ENCODE measurements at regions not wholly inside any gene's neighbourhood (a gene's known extent, or its start where the extent isn't known, plus 50 kb on each side); places are given as distances from the start of the nearest gene placed in this dataset.

DNA sequence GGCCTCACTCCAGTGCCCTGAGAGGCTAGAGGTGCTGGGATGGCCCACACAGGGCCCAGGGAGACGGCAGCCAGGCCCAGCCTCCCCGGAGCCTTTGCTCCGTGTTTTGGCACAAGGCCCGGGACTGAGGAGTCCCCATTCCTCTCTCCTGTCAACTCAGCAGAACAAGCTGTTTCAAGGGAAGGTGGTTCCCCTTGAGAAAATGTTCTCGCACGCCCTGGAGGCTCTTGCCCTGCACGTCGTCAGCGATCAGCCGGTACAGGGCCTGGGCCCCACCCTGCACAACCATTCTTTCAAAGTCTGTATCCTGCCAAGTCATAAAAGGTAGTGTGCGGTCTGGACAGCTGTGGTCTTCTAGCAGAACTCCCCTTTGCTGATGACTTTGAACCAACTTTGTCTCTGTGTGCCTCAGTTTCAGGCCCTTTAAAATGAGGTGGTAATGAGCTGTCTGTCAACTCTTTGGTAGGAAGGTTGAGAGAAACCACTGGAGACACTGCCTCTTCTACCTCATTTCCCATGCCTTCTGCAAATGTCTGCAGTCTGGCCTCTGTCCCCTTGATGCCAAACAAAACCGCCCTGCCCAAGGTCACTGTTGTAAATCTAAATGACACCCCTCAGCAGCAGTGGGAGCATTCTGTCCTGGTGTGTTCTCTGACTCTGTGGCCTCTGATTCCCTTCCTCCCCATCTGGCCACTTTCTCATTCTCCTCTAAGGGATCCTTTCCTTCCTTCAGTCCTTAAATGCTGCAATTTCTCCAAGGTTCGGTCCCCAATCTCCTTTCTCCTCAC is 138.6 kb upstream of the JUN start:
- TF ChIP-seq, protein P1, sequence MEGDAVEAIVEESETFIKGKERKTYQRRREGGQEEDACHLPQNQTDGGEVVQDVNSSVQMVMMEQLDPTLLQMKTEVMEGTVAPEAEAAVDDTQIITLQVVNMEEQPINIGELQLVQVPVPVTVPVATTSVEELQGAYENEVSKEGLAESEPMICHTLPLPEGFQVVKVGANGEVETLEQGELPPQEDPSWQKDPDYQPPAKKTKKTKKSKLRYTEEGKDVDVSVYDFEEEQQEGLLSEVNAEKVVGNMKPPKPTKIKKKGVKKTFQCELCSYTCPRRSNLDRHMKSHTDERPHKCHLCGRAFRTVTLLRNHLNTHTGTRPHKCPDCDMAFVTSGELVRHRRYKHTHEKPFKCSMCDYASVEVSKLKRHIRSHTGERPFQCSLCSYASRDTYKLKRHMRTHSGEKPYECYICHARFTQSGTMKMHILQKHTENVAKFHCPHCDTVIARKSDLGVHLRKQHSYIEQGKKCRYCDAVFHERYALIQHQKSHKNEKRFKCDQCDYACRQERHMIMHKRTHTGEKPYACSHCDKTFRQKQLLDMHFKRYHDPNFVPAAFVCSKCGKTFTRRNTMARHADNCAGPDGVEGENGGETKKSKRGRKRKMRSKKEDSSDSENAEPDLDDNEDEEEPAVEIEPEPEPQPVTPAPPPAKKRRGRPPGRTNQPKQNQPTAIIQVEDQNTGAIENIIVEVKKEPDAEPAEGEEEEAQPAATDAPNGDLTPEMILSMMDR (IDR thresholded peaks at IDR 0.05): no peak
- H3K27me3 Mint-ChIP-seq (ENCODE audit: low read depth): no peaks in the 10 kb centered on the region
- H3K36me3 Mint-ChIP-seq (ENCODE audit: low read depth): no peaks in the 10 kb centered on the region
- H3K4me3 Mint-ChIP-seq (ENCODE audit: unreplicated experiment): no peak overlapping the region
- H3K4me1 Mint-ChIP-seq (ENCODE audit: low read depth): peaks cover 29% of the 10 kb centered on the region
- DNase-seq (ENCODE audit: low spot score): no peak
- H3K27ac Mint-ChIP-seq (ENCODE audit: unreplicated experiment): peak overlapping the region; percentile 37
- H3K9me3 Mint-ChIP-seq (ENCODE audit: low read depth): no peaks in the 10 kb centered on the region

DNA sequence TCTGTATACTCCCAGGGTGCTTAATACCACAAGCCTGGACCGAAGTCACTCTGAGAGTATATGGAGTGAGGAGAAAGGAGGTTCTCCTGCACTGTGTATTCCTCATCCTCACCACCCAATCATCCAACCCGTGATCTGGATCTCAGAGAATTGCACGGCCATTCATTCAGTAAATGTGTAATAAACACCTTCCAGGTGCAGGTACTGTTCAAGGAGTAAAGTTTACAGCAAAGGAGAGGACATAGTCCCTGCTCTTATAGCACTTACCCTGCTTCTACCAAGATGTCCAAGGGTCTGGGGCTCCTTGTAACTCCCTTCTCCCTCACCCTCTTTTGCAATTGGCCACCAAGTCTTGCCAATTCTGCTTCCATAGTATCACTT is 139.2 kb upstream of the JUN start:
- Mint-ChIP-seq H3K36me3 (ENCODE audit: low read depth) (no peaks in the 10 kb centered on the region), H3K27me3 (ENCODE audit: low read depth) (no peaks in the 10 kb centered on the region), H3K9me3 (ENCODE audit: low read depth) (no peaks in the 10 kb centered on the region), H3K27ac (ENCODE audit: unreplicated experiment) (no peak overlapping the region), H3K4me3 (ENCODE audit: unreplicated experiment) (no peak overlapping the region), H3K4me1 (ENCODE audit: low read depth) (peaks cover 29% of the 10 kb centered on the region)
- TF ChIP-seq, protein P1 (IDR thresholded peaks at IDR 0.05): no peak
- no peak for DNase-seq (ENCODE audit: low spot score)

DNA sequence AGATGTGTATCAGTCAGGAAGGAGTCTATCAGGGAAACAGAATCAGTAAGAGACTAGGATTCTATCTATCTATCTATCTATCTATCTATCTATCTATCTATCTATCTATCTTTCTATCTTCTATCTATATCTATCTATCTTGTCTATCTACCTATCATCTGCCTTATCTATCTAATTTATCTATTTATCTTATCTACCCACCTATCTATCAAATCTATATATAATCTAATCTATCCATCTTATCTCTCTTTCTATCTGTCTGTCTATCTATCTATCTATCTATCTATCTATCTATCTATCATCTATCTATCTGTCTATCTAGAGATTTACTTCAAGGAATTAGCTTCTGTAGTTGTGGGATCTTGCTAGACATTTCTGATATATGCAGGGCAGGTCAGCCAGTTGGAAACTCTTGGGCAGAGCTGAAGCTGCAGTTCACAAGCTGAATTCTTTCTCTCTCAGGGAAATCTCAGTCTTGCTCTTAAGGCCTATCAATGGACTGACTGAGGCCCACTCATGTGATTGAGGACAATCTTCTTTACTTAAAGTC is 140.2 kb upstream of the JUN start:
- Mint-ChIP-seq H3K36me3 (ENCODE audit: low read depth) (no peaks in the 10 kb centered on the region), H3K4me3 (ENCODE audit: unreplicated experiment) (no peak overlapping the region), H3K27ac (ENCODE audit: unreplicated experiment) (no peak overlapping the region), H3K4me1 (ENCODE audit: low read depth) (peaks cover 34% of the 10 kb centered on the region), H3K9me3 (ENCODE audit: low read depth) (no peaks in the 10 kb centered on the region), H3K27me3 (ENCODE audit: low read depth) (no peaks in the 10 kb centered on the region)
- TF ChIP-seq, protein P1 (IDR thresholded peaks at IDR 0.05): no peak
- no peak for DNase-seq (ENCODE audit: low spot score)

DNA sequence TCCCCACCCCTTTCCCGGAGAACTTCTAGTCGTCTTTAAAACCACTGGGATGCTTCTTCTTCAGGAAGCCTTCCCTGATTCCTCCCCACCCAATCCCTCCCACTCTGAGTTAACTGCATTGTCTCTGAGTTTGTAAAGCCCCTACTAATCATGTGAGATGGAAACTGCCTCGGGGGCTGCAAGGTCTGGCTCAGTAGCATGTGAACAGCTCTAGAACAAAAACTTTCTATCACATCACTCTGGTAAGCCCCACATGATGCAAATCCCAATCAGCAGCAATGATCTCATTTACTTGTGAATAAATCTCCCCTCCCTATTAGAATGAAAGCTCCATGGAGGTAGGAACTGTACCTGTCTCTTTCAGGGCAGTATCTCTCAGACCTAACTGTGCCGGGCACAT is 141.0 kb upstream of the JUN start:
- no peaks in the 10 kb centered on the region for H3K27me3 Mint-ChIP-seq (ENCODE audit: low read depth)
- DNase-seq (ENCODE audit: low spot score): no peak
- H3K36me3 Mint-ChIP-seq (ENCODE audit: low read depth): no peaks in the 10 kb centered on the region
- peaks cover 39% of the 10 kb centered on the region for H3K4me1 Mint-ChIP-seq (ENCODE audit: low read depth)
- no peak overlapping the region for H3K4me3 Mint-ChIP-seq (ENCODE audit: unreplicated experiment)
- TF ChIP-seq, protein P1 (IDR thresholded peaks at IDR 0.05): no peak
- H3K27ac Mint-ChIP-seq (ENCODE audit: unreplicated experiment): no peak overlapping the region
- H3K9me3 Mint-ChIP-seq (ENCODE audit: low read depth): no peaks in the 10 kb centered on the region

DNA sequence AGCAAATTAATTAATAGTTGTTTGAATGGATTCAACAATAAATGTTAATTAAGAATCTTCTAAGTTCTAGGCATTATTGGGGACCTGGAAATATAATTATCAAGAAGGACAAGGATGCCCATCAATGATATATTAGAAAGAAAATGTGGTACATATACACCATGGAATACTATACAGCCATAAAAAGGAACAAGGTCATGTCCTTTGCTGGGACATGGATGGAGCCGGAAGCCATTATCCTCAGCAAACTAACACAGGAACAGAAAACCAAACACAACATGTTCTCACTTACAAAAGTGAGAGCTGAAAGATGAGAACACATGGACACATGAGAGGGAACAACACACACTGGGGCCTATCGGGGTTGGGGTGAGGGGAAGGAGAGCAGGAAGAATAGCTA is 141.4 kb upstream of the JUN start:
- no peaks in the 10 kb centered on the region for H3K27me3 Mint-ChIP-seq (ENCODE audit: low read depth)
- H3K36me3 Mint-ChIP-seq (ENCODE audit: low read depth): no peaks in the 10 kb centered on the region
- H3K9me3 Mint-ChIP-seq (ENCODE audit: low read depth): no peaks in the 10 kb centered on the region
- peaks cover 41% of the 10 kb centered on the region for H3K4me1 Mint-ChIP-seq (ENCODE audit: low read depth)
- TF ChIP-seq, protein P1 (IDR thresholded peaks at IDR 0.05): no peak
- H3K4me3 Mint-ChIP-seq (ENCODE audit: unreplicated experiment): no peak overlapping the region
- H3K27ac Mint-ChIP-seq (ENCODE audit: unreplicated experiment): no peak overlapping the region
- DNase-seq (ENCODE audit: low spot score): no peak
